ENCODE measurements at regions not wholly inside any gene's neighbourhood (a gene's known extent, or its start where the extent isn't known, plus 50 kb on each side); places are given as distances from the start of the nearest gene placed in this dataset.

DNA sequence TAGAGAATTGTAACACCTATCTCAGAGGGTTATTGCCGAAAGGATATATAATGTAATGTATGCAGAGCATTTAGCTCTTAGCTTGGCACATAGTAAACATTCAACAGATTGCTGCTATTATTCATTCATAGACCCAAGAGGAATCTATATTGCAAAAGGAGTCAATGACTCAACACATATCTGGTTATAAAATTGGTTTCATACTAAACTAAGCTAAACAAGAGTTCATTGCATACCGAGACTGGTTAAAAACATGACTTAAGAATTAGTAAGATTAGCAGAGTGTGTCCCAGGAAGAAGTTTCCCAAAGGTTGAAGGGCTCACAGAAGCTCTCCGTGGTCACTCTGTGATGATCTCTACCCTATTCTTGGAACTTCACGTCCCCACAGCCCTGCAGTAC is 339.6 kb upstream of the CCNH start:
- TF ChIP-seq, protein P1, sequence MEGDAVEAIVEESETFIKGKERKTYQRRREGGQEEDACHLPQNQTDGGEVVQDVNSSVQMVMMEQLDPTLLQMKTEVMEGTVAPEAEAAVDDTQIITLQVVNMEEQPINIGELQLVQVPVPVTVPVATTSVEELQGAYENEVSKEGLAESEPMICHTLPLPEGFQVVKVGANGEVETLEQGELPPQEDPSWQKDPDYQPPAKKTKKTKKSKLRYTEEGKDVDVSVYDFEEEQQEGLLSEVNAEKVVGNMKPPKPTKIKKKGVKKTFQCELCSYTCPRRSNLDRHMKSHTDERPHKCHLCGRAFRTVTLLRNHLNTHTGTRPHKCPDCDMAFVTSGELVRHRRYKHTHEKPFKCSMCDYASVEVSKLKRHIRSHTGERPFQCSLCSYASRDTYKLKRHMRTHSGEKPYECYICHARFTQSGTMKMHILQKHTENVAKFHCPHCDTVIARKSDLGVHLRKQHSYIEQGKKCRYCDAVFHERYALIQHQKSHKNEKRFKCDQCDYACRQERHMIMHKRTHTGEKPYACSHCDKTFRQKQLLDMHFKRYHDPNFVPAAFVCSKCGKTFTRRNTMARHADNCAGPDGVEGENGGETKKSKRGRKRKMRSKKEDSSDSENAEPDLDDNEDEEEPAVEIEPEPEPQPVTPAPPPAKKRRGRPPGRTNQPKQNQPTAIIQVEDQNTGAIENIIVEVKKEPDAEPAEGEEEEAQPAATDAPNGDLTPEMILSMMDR (conservative IDR thresholded peaks at IDR 0.05 in 1 of 2, IDR thresholded peaks at IDR 0.05 in 1 of 2; ENCODE audit: low read depth in 1 of 2, low read length in 2 of 2), result no peak
- TF ChIP-seq EZH2 (IDR thresholded peaks at IDR 0.05; ENCODE audit: low read length, missing control alignments), result no peak
